ENCODE measurements at regions not wholly inside any gene's neighbourhood (a gene's known extent, or its start where the extent isn't known, plus 50 kb on each side); places are given as distances from the start of the nearest gene placed in this dataset.

GRCh38 chr4:71268166-71268565 lies 70.7 kb upstream of the SLC4A4 start:
- Histone ChIP-seq H3K4me1 (ENCODE audit: control insufficient read depth, insufficient read depth, low read length, poor library complexity, severe bottlenecking) (no peaks in the 10 kb centered on the region), H3K36me3 (ENCODE audit: control insufficient read depth, insufficient read depth, low read length) (no peaks in the 10 kb centered on the region), H3K27me3 (ENCODE audit: control insufficient read depth, insufficient read depth, low read length) (no peaks in the 10 kb centered on the region), H3K9me3 (ENCODE audit: control insufficient read depth in 2 of 2, low read length in 2 of 2) (no peaks in the 10 kb centered on the region), H3K4me3 (ENCODE audit: low read depth, low read length) (no peak overlapping the region), H3K27ac (ENCODE audit: insufficient read depth, low read length, poor library complexity, severe bottlenecking) (no peak overlapping the region)
- H3K9me3 Mint-ChIP-seq = no peaks in the 10 kb centered on the region
- no peaks in the 10 kb centered on the region for H3K36me3 Mint-ChIP-seq
- H3K27me3 Mint-ChIP-seq = peaks cover 4% of the 10 kb centered on the region
- DNase-seq (no peak), ATAC-seq (ENCODE audit: low read depth in 2 of 2) (no peak)
- no peak overlapping the region for H3K27ac Mint-ChIP-seq
- H3K4me1 Mint-ChIP-seq = no peaks in the 10 kb centered on the region
- H3K4me3 Mint-ChIP-seq = no peak overlapping the region

DNA sequence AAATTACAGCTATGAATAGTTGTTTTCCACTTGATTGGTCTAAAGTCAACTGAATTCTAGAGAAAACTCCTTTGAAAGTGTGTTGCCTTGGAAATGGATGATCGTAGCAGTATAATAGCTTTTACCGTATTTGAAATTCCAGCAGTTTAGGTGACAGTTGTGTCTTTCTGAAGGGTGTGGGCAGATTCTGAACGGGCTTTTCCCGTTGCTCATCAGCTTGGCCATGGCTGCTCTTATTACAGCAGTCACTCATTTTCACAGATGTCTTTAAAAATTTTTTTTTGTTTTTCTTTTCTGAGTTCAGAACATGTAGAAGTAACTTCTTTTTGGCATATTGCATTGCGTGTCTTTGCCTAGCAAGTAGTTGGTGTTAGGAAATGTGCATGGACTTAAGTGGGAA lies 69.6 kb upstream of the SLC4A4 start:
- Histone ChIP-seq H3K9me3 (ENCODE audit: control insufficient read depth in 2 of 2, low read length in 2 of 2) (no peaks in the 10 kb centered on the region), H3K27me3 (ENCODE audit: control insufficient read depth, insufficient read depth, low read length) (no peaks in the 10 kb centered on the region), H3K36me3 (ENCODE audit: control insufficient read depth, insufficient read depth, low read length) (no peaks in the 10 kb centered on the region), H3K27ac (ENCODE audit: insufficient read depth, low read length, poor library complexity, severe bottlenecking) (no peak overlapping the region), H3K4me1 (ENCODE audit: control insufficient read depth, insufficient read depth, low read length, poor library complexity, severe bottlenecking) (no peaks in the 10 kb centered on the region), H3K4me3 (ENCODE audit: low read depth, low read length) (no peak overlapping the region)
- no peaks in the 10 kb centered on the region for H3K9me3 Mint-ChIP-seq
- H3K36me3 Mint-ChIP-seq = no peaks in the 10 kb centered on the region
- H3K27ac Mint-ChIP-seq = no peak overlapping the region
- DNase-seq (no peak), ATAC-seq (ENCODE audit: low read depth in 2 of 2) (no peak)
- no peaks in the 10 kb centered on the region for H3K4me1 Mint-ChIP-seq
- no peak overlapping the region for H3K4me3 Mint-ChIP-seq
- peaks cover 4% of the 10 kb centered on the region for H3K27me3 Mint-ChIP-seq

DNA sequence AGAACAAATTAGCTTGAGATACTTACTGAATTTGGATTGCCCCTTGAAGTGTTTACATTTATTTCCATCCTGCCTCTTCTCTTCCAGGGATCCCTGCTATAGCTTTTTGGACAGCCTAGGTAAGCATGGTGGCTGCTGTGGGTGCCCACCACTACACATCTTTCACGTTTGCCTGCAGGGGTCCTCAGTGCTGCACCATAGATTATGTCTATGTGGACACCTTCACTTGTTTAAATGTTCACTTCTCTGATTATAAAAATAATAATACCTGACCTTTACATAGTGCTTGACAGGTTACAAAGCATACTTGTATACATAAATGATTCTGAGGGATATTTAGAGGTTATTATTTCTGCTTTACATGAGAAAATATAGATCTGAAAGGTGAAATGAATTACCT lies 67.9 kb upstream of the SLC4A4 start:
- H3K27me3 Mint-ChIP-seq = peaks cover 4% of the 10 kb centered on the region
- Histone ChIP-seq H3K4me3 (ENCODE audit: low read depth, low read length) (no peak overlapping the region), H3K27me3 (ENCODE audit: control insufficient read depth, insufficient read depth, low read length) (no peaks in the 10 kb centered on the region), H3K4me1 (ENCODE audit: control insufficient read depth, insufficient read depth, low read length, poor library complexity, severe bottlenecking) (no peaks in the 10 kb centered on the region), H3K9me3 (ENCODE audit: control insufficient read depth in 2 of 2, low read length in 2 of 2) (no peaks in the 10 kb centered on the region), H3K36me3 (ENCODE audit: control insufficient read depth, insufficient read depth, low read length) (no peaks in the 10 kb centered on the region), H3K27ac (ENCODE audit: insufficient read depth, low read length, poor library complexity, severe bottlenecking) (no peak overlapping the region)
- H3K4me3 Mint-ChIP-seq = no peak overlapping the region
- peaks cover 0 to 10% (median 8%) of the 10 kb centered on the region in 4 donors for H3K4me1 Mint-ChIP-seq
- DNase-seq (peak in 1 of 3 donors; percentile 26), ATAC-seq (ENCODE audit: low read depth in 2 of 2) (no peak)
- no peak overlapping the region for H3K27ac Mint-ChIP-seq
- H3K9me3 Mint-ChIP-seq = no peaks in the 10 kb centered on the region
- H3K36me3 Mint-ChIP-seq = no peaks in the 10 kb centered on the region

- Histone ChIP-seq H3K4me1 (ENCODE audit: control insufficient read depth, insufficient read depth, low read length, poor library complexity, severe bottlenecking) (no peaks in the 10 kb centered on the region), H3K9me3 (ENCODE audit: control insufficient read depth in 2 of 2, low read length in 2 of 2) (no peaks in the 10 kb centered on the region), H3K27me3 (ENCODE audit: control insufficient read depth, insufficient read depth, low read length) (no peaks in the 10 kb centered on the region), H3K4me3 (ENCODE audit: low read depth, low read length) (no peak overlapping the region), H3K36me3 (ENCODE audit: control insufficient read depth, insufficient read depth, low read length) (no peaks in the 10 kb centered on the region), H3K27ac (ENCODE audit: insufficient read depth, low read length, poor library complexity, severe bottlenecking) (no peak overlapping the region)
- Mint-ChIP-seq H3K27ac (no peak overlapping the region), H3K36me3 (no peaks in the 10 kb centered on the region), H3K4me1 (peaks cover 0 to 12% (median 9%) of the 10 kb centered on the region in 4 donors), H3K4me3 (no peak overlapping the region), H3K27me3 (peaks cover 4% of the 10 kb centered on the region), H3K9me3 (no peaks in the 10 kb centered on the region)
- ATAC-seq (ENCODE audit: low read depth in 2 of 2) = no peak
- no peak for DNase-seq
Observed at GRCh38 chr4:71272976-71273375, 65.8 kb upstream of the SLC4A4 start.

- no peaks in the 10 kb centered on the region for H3K9me3 ChIP-seq (ENCODE audit: control insufficient read depth in 2 of 2, low read length in 2 of 2)
- Mint-ChIP-seq H3K27ac (no peak overlapping the region), H3K4me1 (peaks cover 0 to 12% (median 11%) of the 10 kb centered on the region in 4 donors), H3K27me3 (peaks cover 4% of the 10 kb centered on the region), H3K36me3 (no peaks in the 10 kb centered on the region), H3K4me3 (no peak overlapping the region), H3K9me3 (peaks cover 0 to 1% (median 0%) of the 10 kb centered on the region in 7 donors)
- no peaks in the 10 kb centered on the region for H3K27me3 ChIP-seq (ENCODE audit: control insufficient read depth, insufficient read depth, low read length)
- H3K36me3 ChIP-seq (ENCODE audit: control insufficient read depth, insufficient read depth, low read length) = no peaks in the 10 kb centered on the region
- no peak overlapping the region for H3K4me3 ChIP-seq (ENCODE audit: low read depth, low read length)
- ATAC-seq (ENCODE audit: low read depth in 2 of 2) = no peak
- no peak overlapping the region for H3K27ac ChIP-seq (ENCODE audit: insufficient read depth, low read length, poor library complexity, severe bottlenecking)
- peak in 1 of 3 donors; percentile 3 for DNase-seq
- H3K4me1 ChIP-seq (ENCODE audit: control insufficient read depth, insufficient read depth, low read length, poor library complexity, severe bottlenecking) = no peaks in the 10 kb centered on the region
Observed at GRCh38 chr4:71275004-71275403, 63.8 kb upstream of the SLC4A4 start.

DNA sequence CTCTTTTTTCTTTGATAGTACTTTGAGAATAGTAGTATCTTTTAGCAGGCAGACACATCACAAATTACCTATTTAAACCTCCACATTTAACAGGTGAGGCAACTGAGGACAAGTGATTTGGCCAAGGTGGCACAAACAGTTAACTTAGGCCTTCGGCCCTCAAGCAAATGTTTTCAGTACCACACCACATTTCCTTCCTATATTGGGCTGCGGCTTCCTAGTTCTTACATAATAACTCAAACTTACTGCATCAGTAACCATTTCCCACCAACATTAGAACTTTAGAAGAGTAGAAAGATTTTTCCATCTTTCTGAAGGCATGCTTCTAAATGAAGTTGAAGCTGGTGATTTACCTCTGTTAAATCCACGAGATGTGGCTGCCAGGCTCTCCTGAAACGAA lies 63.2 kb upstream of the SLC4A4 start:
- Histone ChIP-seq H3K27me3 (ENCODE audit: control insufficient read depth, insufficient read depth, low read length) (no peaks in the 10 kb centered on the region), H3K4me1 (ENCODE audit: control insufficient read depth, insufficient read depth, low read length, poor library complexity, severe bottlenecking) (no peaks in the 10 kb centered on the region), H3K4me3 (ENCODE audit: low read depth, low read length) (no peak overlapping the region), H3K36me3 (ENCODE audit: control insufficient read depth, insufficient read depth, low read length) (no peaks in the 10 kb centered on the region), H3K27ac (ENCODE audit: insufficient read depth, low read length, poor library complexity, severe bottlenecking) (no peak overlapping the region), H3K9me3 (ENCODE audit: control insufficient read depth in 2 of 2, low read length in 2 of 2) (no peaks in the 10 kb centered on the region)
- Mint-ChIP-seq H3K4me3 (no peak overlapping the region), H3K9me3 (peaks cover 0 to 1% (median 0%) of the 10 kb centered on the region in 7 donors), H3K36me3 (no peaks in the 10 kb centered on the region), H3K27ac (no peak overlapping the region), H3K27me3 (peaks cover 4% of the 10 kb centered on the region), H3K4me1 (peaks cover 0 to 12% (median 11%) of the 10 kb centered on the region in 4 donors)
- DNase-seq (no peak), ATAC-seq (ENCODE audit: low read depth in 2 of 2) (no peak)

DNA sequence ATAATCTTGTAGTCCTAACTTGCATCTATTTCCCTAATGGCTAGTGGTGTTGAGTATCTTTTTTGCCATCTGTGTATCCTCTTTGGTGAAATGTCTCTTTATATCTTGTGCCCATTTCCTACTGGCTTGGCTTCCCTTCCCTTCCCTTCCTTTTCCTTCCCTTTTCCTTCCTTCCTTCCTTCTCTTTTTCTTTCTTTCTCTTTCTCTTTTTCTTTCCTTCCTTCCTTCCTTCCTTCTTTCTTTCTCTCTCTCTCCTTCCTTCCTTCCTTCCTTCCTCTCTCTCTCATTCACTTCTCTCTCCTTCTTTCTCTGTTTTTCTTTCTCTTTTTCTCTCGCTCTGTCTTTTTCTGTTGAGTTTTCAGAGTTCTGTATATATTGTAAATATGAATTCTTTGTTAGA lies 61.5 kb upstream of the SLC4A4 start:
- Mint-ChIP-seq H3K36me3 (no peaks in the 10 kb centered on the region), H3K4me3 (peak overlapping the region in 1 of 4 donors; percentile 68), H3K27ac (no peak overlapping the region), H3K9me3 (peaks cover 0 to 1% (median 0%) of the 10 kb centered on the region in 7 donors), H3K4me1 (peaks cover 0 to 12% (median 11%) of the 10 kb centered on the region in 4 donors), H3K27me3 (no peaks in the 10 kb centered on the region)
- no peak overlapping the region for H3K4me3 ChIP-seq (ENCODE audit: low read depth, low read length)
- H3K36me3 ChIP-seq (ENCODE audit: control insufficient read depth, insufficient read depth, low read length) = no peaks in the 10 kb centered on the region
- no peaks in the 10 kb centered on the region for H3K4me1 ChIP-seq (ENCODE audit: control insufficient read depth, insufficient read depth, low read length, poor library complexity, severe bottlenecking)
- no peak for ATAC-seq (ENCODE audit: low read depth in 2 of 2)
- no peaks in the 10 kb centered on the region for H3K27me3 ChIP-seq (ENCODE audit: control insufficient read depth, insufficient read depth, low read length)
- no peak overlapping the region for H3K27ac ChIP-seq (ENCODE audit: insufficient read depth, low read length, poor library complexity, severe bottlenecking)
- no peak for DNase-seq
- no peaks in the 10 kb centered on the region for H3K9me3 ChIP-seq (ENCODE audit: control insufficient read depth in 2 of 2, low read length in 2 of 2)

DNA sequence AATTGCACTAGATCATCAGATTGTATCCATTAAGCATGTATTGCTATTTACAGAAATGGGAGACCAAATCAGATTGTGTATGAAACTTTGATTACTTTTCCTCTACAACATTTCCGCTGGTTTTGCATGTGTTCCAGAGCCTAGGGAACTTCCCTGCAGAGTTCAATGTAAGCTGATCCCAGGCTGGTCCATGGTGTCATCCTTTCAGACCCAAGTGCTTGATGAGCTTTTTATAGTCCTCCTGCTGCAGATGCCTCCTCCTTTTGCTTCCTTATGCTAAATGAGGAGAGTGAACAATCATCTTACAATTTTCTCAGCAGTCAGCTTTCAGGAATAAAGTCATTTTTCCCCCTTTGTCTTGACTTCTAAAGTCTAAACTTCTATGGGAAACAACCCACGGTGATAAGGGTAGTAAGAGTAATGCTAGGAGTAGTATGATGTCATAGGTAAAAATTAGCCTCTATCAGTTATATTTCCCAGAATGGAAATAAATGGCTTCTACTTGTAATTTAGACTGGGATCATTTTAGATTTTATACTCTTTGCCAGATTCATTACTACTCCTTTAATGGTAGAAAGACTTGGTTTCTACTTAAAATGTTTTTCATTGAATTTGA lies 55.1 kb upstream of the SLC4A4 start:
- Mint-ChIP-seq H3K9me3 (peaks cover 0 to 1% (median 0%) of the 10 kb centered on the region in 7 donors), H3K27ac (no peak overlapping the region), H3K27me3 (peaks cover 8% of the 10 kb centered on the region), H3K36me3 (no peaks in the 10 kb centered on the region), H3K4me1 (no peaks in the 10 kb centered on the region), H3K4me3 (no peak overlapping the region)
- Histone ChIP-seq H3K27ac (ENCODE audit: insufficient read depth, low read length, poor library complexity, severe bottlenecking) (no peak overlapping the region), H3K4me3 (ENCODE audit: low read depth, low read length) (no peak overlapping the region), H3K4me1 (ENCODE audit: control insufficient read depth, insufficient read depth, low read length, poor library complexity, severe bottlenecking) (no peaks in the 10 kb centered on the region), H3K27me3 (ENCODE audit: control insufficient read depth, insufficient read depth, low read length) (no peaks in the 10 kb centered on the region), H3K36me3 (ENCODE audit: control insufficient read depth, insufficient read depth, low read length) (no peaks in the 10 kb centered on the region), H3K9me3 (ENCODE audit: control insufficient read depth in 2 of 2, low read length in 2 of 2) (no peaks in the 10 kb centered on the region)
- ATAC-seq (ENCODE audit: low read depth in 2 of 2) (no peak), DNase-seq (no peak)
